Duodenal mucosa (tissue), 2 donors: ENCODE measurements at regions not wholly inside any gene's neighbourhood (a gene's known extent, or its start where the extent isn't known, plus 50 kb on each side); places are given as distances from the start of the nearest gene placed in this dataset.

ENCODE experiments used
- H3K27ac ChIP-seq: one replicate; pipeline ENCODE4 v1.7.0; 2013; ENCODE audit warnings: low read depth, low read length
- H3K27me3 ChIP-seq, 2 donors: one replicate each; pipeline ENCODE4 v1.7.0; 2013; ENCODE audit warnings: low read length in 2 of 2, control low read depth in 1 of 2; ENCODE audit not compliant: insufficient read depth in 2 of 2, control insufficient read depth in 1 of 2
- H3K36me3 ChIP-seq, 2 donors: one replicate each; pipeline ENCODE4 v1.7.0; 2013; ENCODE audit warnings: low read length in 2 of 2, control low read depth in 1 of 2; ENCODE audit not compliant: insufficient read depth in 2 of 2, control insufficient read depth in 1 of 2
- H3K4me1 ChIP-seq, 2 donors: one replicate each; pipeline ENCODE4 v1.7.0; 2013; ENCODE audit warnings: low read length in 2 of 2, control low read depth in 1 of 2; ENCODE audit not compliant: insufficient read depth in 2 of 2, control insufficient read depth in 1 of 2
- H3K4me3 ChIP-seq, 2 donors: one replicate each; pipeline ENCODE4 v1.7.0; 2013; ENCODE audit warnings: low read length in 2 of 2, low read depth in 1 of 2
- H3K9ac ChIP-seq, 2 donors: one replicate each; pipeline ENCODE4 v1.7.0; 2013; ENCODE audit warnings: low read length in 2 of 2, low read depth in 1 of 2
- H3K9me3 ChIP-seq, 2 donors: one replicate each; pipeline ENCODE4 v1.7.0; 2013; ENCODE audit warnings: low read length in 2 of 2, control low read depth in 1 of 2; ENCODE audit not compliant: control insufficient read depth in 1 of 2

GRCh38 chr3:59551834-59552233, 502.0 kb upstream of the CFAP20DC start:
- Histone ChIP-seq H3K27ac (no peak overlapping the region), H3K4me3 (no peak overlapping the region), H3K27me3 (peaks cover 0 to 3% of the 10 kb centered on the region in 2 donors)

GRCh38 chr3:59549962-59550361, 500.1 kb upstream of the CFAP20DC start:
- Histone ChIP-seq H3K4me3 (no peak overlapping the region), H3K27ac (no peak overlapping the region), H3K9ac (no peak overlapping the region), H3K36me3 (no peaks in the 10 kb centered on the region), H3K4me1 (no peaks in the 10 kb centered on the region), H3K9me3 (no peaks in the 10 kb centered on the region), H3K27me3 (peaks cover 0 to 3% of the 10 kb centered on the region in 2 donors)

More at GRCh38 chr3:59551834-59552233, 502.0 kb upstream of the CFAP20DC start:
- H3K9ac ChIP-seq = no peak overlapping the region
- H3K9me3 ChIP-seq = no peaks in the 10 kb centered on the region
- H3K4me1 ChIP-seq = no peaks in the 10 kb centered on the region
- H3K36me3 ChIP-seq = no peaks in the 10 kb centered on the region

- H3K27me3 ChIP-seq = no peaks in the 10 kb centered on the region
- no peak overlapping the region for H3K27ac ChIP-seq
- no peaks in the 10 kb centered on the region for H3K9me3 ChIP-seq
- no peak overlapping the region for H3K4me3 ChIP-seq
- no peak overlapping the region for H3K9ac ChIP-seq
- no peaks in the 10 kb centered on the region for H3K36me3 ChIP-seq
- no peaks in the 10 kb centered on the region for H3K4me1 ChIP-seq
Observed at GRCh38 chr3:59547874-59548273, 498.0 kb upstream of the CFAP20DC start.

GRCh38 chr3:59546522-59546921, 496.7 kb upstream of the CFAP20DC start:
- no peaks in the 10 kb centered on the region for H3K36me3 ChIP-seq
- H3K4me1 ChIP-seq = no peaks in the 10 kb centered on the region
- no peaks in the 10 kb centered on the region for H3K9me3 ChIP-seq
- H3K27me3 ChIP-seq = no peaks in the 10 kb centered on the region
- no peak overlapping the region for H3K27ac ChIP-seq
- H3K4me3 ChIP-seq = no peak overlapping the region
- H3K9ac ChIP-seq = no peak overlapping the region

DNA sequence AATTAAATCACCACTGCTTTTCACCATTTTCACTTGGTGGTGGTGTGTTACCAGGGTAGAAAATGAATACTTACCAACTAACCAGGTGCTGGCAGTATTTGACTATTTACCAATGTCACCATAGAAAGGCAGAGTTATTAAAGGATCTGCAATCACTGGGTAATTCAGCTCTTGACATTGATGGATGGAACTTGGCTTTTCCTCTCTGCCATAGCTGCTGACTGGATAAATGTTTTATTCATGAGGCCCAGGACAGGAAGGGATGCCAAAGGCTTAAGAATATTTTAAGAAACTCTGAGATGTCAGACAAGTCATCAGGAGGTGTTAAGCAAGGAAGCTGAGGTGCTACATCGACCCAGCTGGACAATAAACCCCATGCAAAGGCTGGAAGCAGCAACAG, 495.5 kb upstream of the CFAP20DC start:
- Histone ChIP-seq H3K36me3 (no peaks in the 10 kb centered on the region), H3K27ac (no peak overlapping the region), H3K27me3 (no peaks in the 10 kb centered on the region), H3K4me1 (no peaks in the 10 kb centered on the region), H3K4me3 (no peak overlapping the region), H3K9me3 (no peaks in the 10 kb centered on the region), H3K9ac (no peak overlapping the region)

DNA sequence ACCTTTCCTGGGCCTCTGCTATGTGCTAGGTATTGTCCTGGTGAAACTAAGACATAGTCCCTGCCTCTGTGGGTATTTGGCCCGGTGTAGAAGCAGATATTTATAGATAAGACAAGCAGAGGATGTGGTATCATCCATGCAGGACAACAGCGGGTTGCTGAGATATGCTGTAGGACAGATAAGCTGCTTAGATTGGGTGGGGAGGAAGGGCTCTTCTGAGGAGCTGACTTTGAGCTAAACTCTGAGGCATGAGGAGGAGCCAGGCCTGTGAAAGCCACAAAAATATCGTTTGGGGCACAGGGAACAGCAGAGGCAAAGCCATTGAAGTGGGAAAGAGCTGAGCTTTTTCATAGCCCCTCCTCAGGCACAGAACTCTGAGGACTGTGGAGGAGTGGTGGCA, 492.5 kb upstream of the CFAP20DC start:
- Histone ChIP-seq H3K27me3 (no peaks in the 10 kb centered on the region), H3K4me1 (no peaks in the 10 kb centered on the region), H3K36me3 (no peaks in the 10 kb centered on the region), H3K4me3 (no peak overlapping the region), H3K27ac (no peak overlapping the region), H3K9ac (no peak overlapping the region), H3K9me3 (no peaks in the 10 kb centered on the region)

DNA sequence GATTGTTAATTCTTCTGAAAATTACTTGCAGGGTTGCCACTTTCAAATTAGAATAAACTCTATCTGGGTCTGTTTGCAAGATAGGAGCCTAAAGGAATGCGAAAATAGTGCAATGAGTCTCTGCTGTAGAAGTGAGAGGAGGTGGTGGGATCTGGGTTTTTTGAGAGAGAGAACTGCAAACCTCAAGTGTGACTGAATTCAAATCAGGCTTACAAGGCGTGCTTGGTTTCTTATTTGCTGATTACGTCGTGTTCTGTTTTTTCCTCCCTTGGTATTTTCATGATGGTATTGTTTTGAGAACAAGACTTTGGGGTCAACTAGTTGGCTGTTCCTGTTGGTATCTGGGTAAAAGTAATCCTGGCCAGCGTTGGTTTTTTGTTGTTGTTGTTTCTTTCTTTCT, 490.9 kb upstream of the CFAP20DC start:
- Histone ChIP-seq H3K9ac (no peak overlapping the region), H3K4me1 (no peaks in the 10 kb centered on the region), H3K9me3 (no peaks in the 10 kb centered on the region), H3K36me3 (no peaks in the 10 kb centered on the region), H3K4me3 (no peak overlapping the region), H3K27ac (no peak overlapping the region), H3K27me3 (no peaks in the 10 kb centered on the region)

DNA sequence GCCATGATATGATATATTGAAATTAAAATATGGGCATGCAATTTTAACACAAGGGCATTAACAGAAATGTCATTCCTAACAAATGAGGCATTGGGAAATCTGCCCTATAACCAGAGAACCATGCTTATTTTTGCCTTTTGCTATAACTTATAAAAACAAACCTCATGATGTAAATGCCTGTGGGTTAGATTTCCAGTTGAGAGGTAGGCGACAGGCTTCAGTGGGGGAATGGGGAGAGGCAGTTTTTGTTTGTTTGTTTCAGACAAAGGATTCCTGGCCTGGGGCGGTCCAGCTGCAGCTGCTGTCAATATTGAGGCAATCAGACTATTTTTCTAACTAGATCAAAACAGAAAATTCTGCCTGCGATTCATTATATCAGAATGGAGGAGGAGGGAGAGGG, 490.4 kb upstream of the CFAP20DC start:
- H3K9ac ChIP-seq = no peak overlapping the region
- H3K9me3 ChIP-seq = no peaks in the 10 kb centered on the region
- no peak overlapping the region for H3K27ac ChIP-seq
- H3K4me1 ChIP-seq = no peaks in the 10 kb centered on the region
- H3K4me3 ChIP-seq = no peak overlapping the region
- H3K36me3 ChIP-seq = no peaks in the 10 kb centered on the region
- H3K27me3 ChIP-seq = no peaks in the 10 kb centered on the region

DNA sequence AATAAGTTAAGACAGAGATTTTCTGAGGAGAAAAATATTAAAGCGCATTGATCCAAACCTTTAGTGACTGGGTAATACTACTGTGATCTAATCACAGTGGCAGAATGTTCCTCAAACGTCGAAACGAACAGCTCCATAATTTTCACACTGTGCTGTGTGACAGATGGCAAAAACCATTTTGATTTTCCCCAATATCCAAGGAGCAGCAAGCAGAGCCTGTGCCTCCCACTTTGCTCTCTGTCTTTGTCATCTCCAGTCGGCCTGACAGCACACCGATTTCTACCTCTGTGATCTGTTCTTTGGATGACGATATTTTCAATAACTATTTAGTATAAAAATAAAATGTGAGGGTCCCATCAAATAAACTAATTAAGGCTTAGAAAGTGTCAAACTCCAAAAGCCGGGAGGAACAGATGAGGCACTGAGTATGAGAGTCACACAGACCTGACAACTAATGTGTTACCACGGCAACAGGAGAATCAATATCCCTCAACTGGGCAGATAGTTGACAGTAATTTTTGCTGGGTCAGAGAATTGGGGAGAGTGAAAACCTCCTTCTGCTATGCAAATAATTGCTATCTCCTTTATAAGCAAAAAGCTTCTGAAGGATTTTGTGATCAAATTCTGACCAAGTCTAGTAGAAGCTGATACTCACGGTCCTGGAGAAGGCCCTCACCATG, 489.1 kb upstream of the CFAP20DC start:
- H3K4me3 ChIP-seq = no peak overlapping the region
- no peak overlapping the region for H3K9ac ChIP-seq
- no peak overlapping the region for H3K27ac ChIP-seq
- no peaks in the 10 kb centered on the region for H3K9me3 ChIP-seq
- no peaks in the 10 kb centered on the region for H3K4me1 ChIP-seq
- no peaks in the 10 kb centered on the region for H3K36me3 ChIP-seq
- no peaks in the 10 kb centered on the region for H3K27me3 ChIP-seq

DNA sequence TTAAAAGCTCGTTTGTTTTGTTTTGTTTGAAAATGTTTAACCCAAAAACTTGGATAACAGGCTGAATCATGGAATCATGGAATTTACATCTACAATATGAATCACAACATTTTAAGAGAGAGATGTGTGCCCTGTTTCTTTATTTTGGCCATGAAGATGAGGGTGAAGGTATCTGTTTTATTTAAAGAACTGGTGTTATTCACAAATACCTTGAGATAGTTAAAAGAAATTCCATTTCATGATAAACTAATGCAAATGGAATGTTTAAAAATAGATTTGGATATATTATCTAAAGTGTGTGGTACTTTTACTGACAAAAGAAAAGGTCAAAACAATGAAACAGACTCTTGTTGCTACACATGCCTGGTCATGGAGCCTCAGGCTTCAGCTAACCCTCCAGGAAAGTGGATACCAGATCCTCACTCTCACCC, 486.0 kb upstream of the CFAP20DC start:
- H3K36me3 ChIP-seq = no peaks in the 10 kb centered on the region
- H3K4me3 ChIP-seq = no peak overlapping the region
- H3K9me3 ChIP-seq = no peaks in the 10 kb centered on the region
- peaks cover 0 to 10% of the 10 kb centered on the region in 2 donors for H3K4me1 ChIP-seq
- H3K27me3 ChIP-seq = no peaks in the 10 kb centered on the region
- no peak overlapping the region for H3K9ac ChIP-seq
- no peak overlapping the region for H3K27ac ChIP-seq
